K562 (cell line): ENCODE measurements at regions not wholly inside any gene's neighbourhood (a gene's known extent, or its start where the extent isn't known, plus 50 kb on each side); places are given as distances from the start of the nearest gene placed in this dataset.

Experiments
- ATAC-seq: fragments of 200-7000 bp; cut with Tn5 transposase; 3 replicates; pipeline ENCODE4 v1.9.1; 2020; ENCODE audit warnings: moderate library complexity
- BruUV-seq: library from RNA; stranded (reverse); fragments of 400-500 nt; replicated peaks from 2 replicates; lab custom pipeline; 2021; lab: Mats Ljungman, UMichigan
- CTCF ChIA-PET: fragments of 300-600 bp; formaldehyde crosslinking; extraction: SDS; loops from one replicate; lab custom pipeline; 2021; ENCODE audit warnings: low intra/inter-chr PET ratio; lab: Yijun Ruan, JAX
- POLR2A ChIA-PET: fragments of 300-600, 350-650 bp; sonication (Branson Sonifier 250); formaldehyde crosslinking; extraction: SDS; loops from one replicate; lab custom pipeline; 2021; ENCODE audit warnings: antibody characterized with exemption, inconsistent platforms; lab: Yijun Ruan, JAX
- DNase-seq, 4 experiments: peaks; one replicate each; pipeline versions ENCODE4 v3.0.0 to v3.0.0-alpha.2; 2011 to 2018; ENCODE audit warnings: low spot score in 3 of 4, mixed read lengths in 3 of 4; ENCODE audit errors: extremely low read depth in 1 of 4
- FAIRE-seq: peaks from 2 replicates; lab custom pipeline; 2011; peaks lifted over from hg19 to GRCh38; lab: Jason Lieb, UNC
- H2AFZ ChIP-seq: 2 replicates; pipeline ENCODE4 v1.6.0; 2011; ENCODE audit warnings: low read depth, low read length, control low read depth, inconsistent platforms
- H3K27ac ChIP-seq: fragments of 200-600 bp; 3 replicates; pipeline ENCODE4 v1.8.0; 2011; ENCODE audit warnings: low read depth, mild to moderate bottlenecking, control low read depth, inconsistent platforms, low read length, moderate library complexity, mixed read lengths; ENCODE audit errors: extremely low read depth
- H3K27me3 ChIP-seq, 2 experiments: fragments of 300-600 bp in 1 of 2; 2 replicates in 1 of 2; 3 replicates in 1 of 2; pipeline versions ENCODE4 v1.6.0 to v1.8.0; 2011; ENCODE audit warnings: inconsistent platforms in 2 of 2, low read length in 2 of 2, mild to moderate bottlenecking in 1 of 2, mixed read lengths in 1 of 2, moderate library complexity in 1 of 2; ENCODE audit not compliant: control insufficient read depth in 2 of 2, insufficient read depth in 2 of 2
- H3K36me3 ChIP-seq: fragments of 300-600 bp; 3 replicates; pipeline ENCODE4 v1.8.0; 2011; ENCODE audit warnings: mild to moderate bottlenecking, low read length, inconsistent platforms; ENCODE audit not compliant: control insufficient read depth, insufficient read depth
- H3K4me1 ChIP-seq, 2 experiments: fragments of 200-600 bp in 1 of 2; replicated peaks in 1 of 2; 2 replicates in 1 of 2; 3 replicates in 1 of 2; pipeline versions ENCODE4 v1.5.1 to v1.8.0; 2011; ENCODE audit warnings: inconsistent platforms in 2 of 2, low read length in 2 of 2, mild to moderate bottlenecking in 1 of 2, mixed read lengths in 1 of 2, moderate library complexity in 1 of 2; ENCODE audit not compliant: control insufficient read depth in 2 of 2, insufficient read depth in 2 of 2
- H3K4me2 ChIP-seq: 2 replicates; pipeline ENCODE4 v1.6.1; 2011; ENCODE audit warnings: low read length, control low read depth, inconsistent platforms, mixed read lengths; ENCODE audit not compliant: insufficient read depth
- H3K4me3 ChIP-seq: fragments of 200-600 bp; sonication (generic), shearing (Covaris generic); 2 replicates; pipeline ENCODE4 v1.5.1; 2016; ENCODE audit warnings: control low read depth, inconsistent platforms
- H3K79me2 ChIP-seq: fragments of 200-600 bp; 3 replicates; pipeline ENCODE4 v1.8.0; 2011; ENCODE audit warnings: low read length, inconsistent platforms; ENCODE audit not compliant: control insufficient read depth, insufficient read depth
- H3K9ac ChIP-seq, 2 experiments: 2 replicates each; pipeline versions ENCODE4 v1.6.0 to v1.6.1; 2011; ENCODE audit warnings: low read depth in 2 of 2, low read length in 2 of 2, control low read depth in 1 of 2, inconsistent platforms in 1 of 2, mild to moderate bottlenecking in 1 of 2, mixed read lengths in 1 of 2; ENCODE audit not compliant: insufficient read depth in 1 of 2
- H3K9me1 ChIP-seq: one replicate; pipeline ENCODE4 v1.6.0; 2011; ENCODE audit warnings: inconsistent platforms, mild to moderate bottlenecking, low read length, moderate library complexity; ENCODE audit not compliant: control insufficient read depth, insufficient read depth
- H3K9me3 ChIP-seq: replicated peaks from 2 replicates; pipeline ENCODE4 v1.5.1; 2011; ENCODE audit warnings: low read depth, low read length, inconsistent platforms; ENCODE audit not compliant: control insufficient read depth, insufficient read depth
- H4K20me1 ChIP-seq: replicated peaks from 2 replicates; pipeline ENCODE4 v1.6.1; 2011; ENCODE audit warnings: low read length, inconsistent platforms, mixed read lengths; ENCODE audit not compliant: control insufficient read depth, insufficient read depth
- MITF ChIP-seq: IDR thresholded peaks from 2 replicates; pipeline ENCODE4 v1.6.1; 2014; ENCODE audit warnings: antibody characterized with exemption
- RBM22 ChIP-seq: fragments of 200-400 bp; formaldehyde crosslinking; IDR thresholded peaks from 2 replicates; pipeline ENCODE4 v1.6.1; 2018; ENCODE audit warnings: low read length, low read depth; ENCODE audit not compliant: poor library complexity, severe bottlenecking
- SNRNP70 ChIP-seq: fragments of 200-400 bp; formaldehyde crosslinking; optimal IDR thresholded peaks from 2 replicates; pipeline ENCODE3; 2017; ENCODE audit warnings: low read depth, low read length
- SRSF9 ChIP-seq: fragments of 200-400 bp; formaldehyde crosslinking; IDR thresholded peaks from 2 replicates; pipeline ENCODE4 v1.6.1; 2017; ENCODE audit warnings: low read depth, low read length, borderline replicate concordance
- ZBTB1 ChIP-seq: sonication (generic); formaldehyde crosslinking; IDR thresholded peaks from 2 replicates; pipeline ENCODE4 v1.8.1; 2023; ENCODE audit warnings: missing genetic modification reagents, low read depth, mild to moderate bottlenecking, borderline replicate concordance
- ZNF197 ChIP-seq: fragments of 200-800 bp; sonication (Bioruptor generic); IDR thresholded peaks from 2 replicates; pipeline ENCODE4 v1.6.1; 2016; ENCODE audit warnings: low read depth, missing genetic modification characterization, missing compliant biosample characterization
- ZNF707 ChIP-seq: fragments of 250-450 bp; sonication (Bioruptor Pico); conservative IDR thresholded peaks from 2 replicates; pipeline ENCODE4 v1.8.0; 2022; ENCODE audit warnings: inconsistent platforms, mild to moderate bottlenecking, moderate library complexity
- WGBS: fragments of 100-300 bp; shearing (Covaris generic); methylation state at CpG from one replicate; pipeline ENCODE4 v1.1.6; 2016; ENCODE audit warnings: low coverage, mixed read lengths; ENCODE audit not compliant: insufficient coverage; ENCODE audit errors: missing lambda C conversion rate; 5-methylcytosine and 5-hydroxymethylcytosine counted together
- in situ Hi-C: fragments of 300-500 bp; cut with MboI; formaldehyde crosslinking; loops from 4 replicates; pipeline ENCODE4 v1.15.0; 2018; ENCODE audit warnings: inconsistent platforms, mixed read lengths
- intact Hi-C: fragments of 100-400 bp; cut with micrococcal nuclease; formaldehyde crosslinking; loops from 2 replicates; pipeline ENCODE4 v1.14.2; 2022

GRCh38 chr14:80304125-80304766 is 92.9 kb upstream of the DIO2 start:
- Histone ChIP-seq H3K27ac (no peak overlapping the region), H4K20me1 (no peaks in the 10 kb centered on the region), H3K4me1 (no peaks in the 10 kb centered on the region), H2AFZ (no peak overlapping the region), H3K4me2 (no peak overlapping the region), H3K36me3 (no peaks in the 10 kb centered on the region), H3K9me1 (no peaks in the 10 kb centered on the region), H3K79me2 (no peaks in the 10 kb centered on the region), H3K4me3 (no peak overlapping the region), H3K9ac (no peak overlapping the region), H3K9me3 (no peaks in the 10 kb centered on the region), H3K27me3 (no peaks in the 10 kb centered on the region)
- intact Hi-C loops = no loop called here
- CTCF ChIA-PET = no interaction called here
- ATAC-seq (no peak), FAIRE-seq (no peak), DNase-seq (no peak)
- 0% methylated on average over 5 of the region's 6 CpGs for WGBS
- no TSS peak for BruUV-seq
- POLR2A ChIA-PET = no interaction called here
- in situ Hi-C loops = no loop called here
- TF ChIP-seq ZNF707 (no peak), RBM22 (no peak), SRSF9 (no peak), ZNF197 (CRISPR knock-in tag) (no peak), ZBTB1 (CRISPR knock-in tag) (no peak)

GRCh38 chr14:80300351-80300750 is 89.0 kb upstream of the DIO2 start:
- no peak overlapping the region for H3K4me2 ChIP-seq
- no peaks in the 10 kb centered on the region for H3K9me1 ChIP-seq
- TF ChIP-seq SNRNP70 (no peak), MITF (no peak)
- WGBS = 0% methylated on average over 2 of the region's 2 CpGs
- no peak overlapping the region for H3K4me3 ChIP-seq
- no peaks in the 10 kb centered on the region for H3K27me3 ChIP-seq
- FAIRE-seq = no peak
- ChIA-PET POLR2A (no interaction called here), CTCF (no interaction called here)
- DNase-seq = no peak
- no peaks in the 10 kb centered on the region for H3K36me3 ChIP-seq
- H3K9me3 ChIP-seq = no peaks in the 10 kb centered on the region
- H3K4me1 ChIP-seq = no peaks in the 10 kb centered on the region
- H4K20me1 ChIP-seq = no peaks in the 10 kb centered on the region
- H3K79me2 ChIP-seq = no peaks in the 10 kb centered on the region
- no TSS peak for BruUV-seq
- in situ Hi-C loops (no loop called here), intact Hi-C loops (no loop called here)
- H3K27ac ChIP-seq = no peak overlapping the region
- H3K9ac ChIP-seq = no peak overlapping the region
- H2AFZ ChIP-seq = no peak overlapping the region
- no peak for ATAC-seq
